DMS 273 treated with DMSO at 0.1 percent for 48 hours (cell line): ENCODE measurements at regions not wholly inside any gene's neighbourhood (a gene's known extent, or its start where the extent isn't known, plus 50 kb on each side); places are given as distances from the start of the nearest gene placed in this dataset.
"Not testable (repeated sequence)": the region's sequence is repeated elsewhere in the genome, so short reads cannot be mapped to it uniquely, and the experiment has no call there.

Source experiments
- DNase-seq: peaks from one replicate; lab custom pipeline; 2025; lab: John Stamatoyannopoulos, UW

GRCh38 chr13:79660361-79660760 is 179.4 kb downstream of the NDFIP2 start:
- DNase-seq, result no peak

GRCh38 chr13:79659121-79659521 is 178.2 kb downstream of the NDFIP2 start:
- DNase-seq, result no peak

- DNase-seq, result no peak
Observed at GRCh38 chr13:79658333-79658975, 177.5 kb downstream of the NDFIP2 start.

- no peak for DNase-seq
Observed at GRCh38 chr13:79655509-79655908, 174.6 kb downstream of the NDFIP2 start.

GRCh38 chr13:79654520-79654919 is 173.6 kb downstream of the NDFIP2 start:
- no peak for DNase-seq

- no peak for DNase-seq
Observed at GRCh38 chr13:79650688-79651087, 169.7 kb downstream of the NDFIP2 start.

GRCh38 chr13:79648191-79648590 is 167.2 kb downstream of the NDFIP2 start:
- DNase-seq, result no peak

- DNase-seq, result peak; percentile 3
Observed at GRCh38 chr13:79647533-79647932, 166.6 kb downstream of the NDFIP2 start.

- DNase-seq, result no peak
Observed at GRCh38 chr13:79646880-79647279, 165.9 kb downstream of the NDFIP2 start.

GRCh38 chr13:79645569-79645968 is 164.6 kb downstream of the NDFIP2 start:
- no peak for DNase-seq

- no peak for DNase-seq
Observed at GRCh38 chr13:79642596-79642995, 161.6 kb downstream of the NDFIP2 start.

GRCh38 chr13:79637133-79637763 is 156.3 kb downstream of the NDFIP2 start:
- DNase-seq, result peak; percentile 84

- DNase-seq, result peak; percentile 87
Observed at GRCh38 chr13:79631051-79631659, 150.2 kb downstream of the NDFIP2 start.

GRCh38 chr13:79628463-79628862 is 147.5 kb downstream of the NDFIP2 start:
- DNase-seq, result no peak

GRCh38 chr13:79626924-79627323 is 146.0 kb downstream of the NDFIP2 start:
- no peak for DNase-seq

GRCh38 chr13:79625517-79625916 is 144.6 kb downstream of the NDFIP2 start:
- no peak for DNase-seq

- DNase-seq, result no peak
Observed at GRCh38 chr13:79621902-79622301, 140.9 kb downstream of the NDFIP2 start.

- no peak for DNase-seq
Observed at GRCh38 chr13:79621449-79621848, 140.5 kb downstream of the NDFIP2 start.

GRCh38 chr13:79614250-79614918 is 133.4 kb downstream of the NDFIP2 start:
- no peak for DNase-seq

GRCh38 chr13:79612604-79613003 is 131.6 kb downstream of the NDFIP2 start:
- no peak for DNase-seq

- DNase-seq, result not testable (repeated sequence)
Observed at GRCh38 chr13:79607895-79608294, 126.9 kb downstream of the NDFIP2 start.
